Right lung (tissue), 2 donors: ENCODE measurements at regions not wholly inside any gene's neighbourhood (a gene's known extent, or its start where the extent isn't known, plus 50 kb on each side); places are given as distances from the start of the nearest gene placed in this dataset.
"Not testable (repeated sequence)": the region's sequence is repeated elsewhere in the genome, so short reads cannot be mapped to it uniquely, and the experiment has no call there.

Source experiments
- DNase-seq, 2 donors: peaks; one replicate each; pipeline ENCODE4 v3.0.0-alpha.2; 2013

DNA sequence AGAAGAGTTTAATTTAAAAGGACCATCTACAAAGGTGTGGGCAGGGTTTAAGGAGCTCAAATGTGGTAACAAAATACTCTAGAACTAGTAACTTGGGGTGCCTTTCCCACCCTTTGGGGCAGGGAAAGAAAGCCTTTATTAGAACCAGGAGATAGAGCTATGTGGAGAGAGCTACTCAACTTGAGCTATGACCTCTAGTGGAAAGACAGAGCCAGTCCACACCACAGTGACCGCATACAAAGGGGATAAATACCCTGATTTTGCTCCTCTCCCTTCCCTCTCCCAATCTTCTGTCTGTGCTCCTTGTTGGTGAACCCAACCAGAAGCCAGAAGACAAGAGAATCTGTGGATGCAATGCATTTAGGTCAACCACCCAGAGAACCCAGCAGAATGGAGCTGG lies 54.4 kb upstream of the JAK1 start:
- no peak for DNase-seq

DNA sequence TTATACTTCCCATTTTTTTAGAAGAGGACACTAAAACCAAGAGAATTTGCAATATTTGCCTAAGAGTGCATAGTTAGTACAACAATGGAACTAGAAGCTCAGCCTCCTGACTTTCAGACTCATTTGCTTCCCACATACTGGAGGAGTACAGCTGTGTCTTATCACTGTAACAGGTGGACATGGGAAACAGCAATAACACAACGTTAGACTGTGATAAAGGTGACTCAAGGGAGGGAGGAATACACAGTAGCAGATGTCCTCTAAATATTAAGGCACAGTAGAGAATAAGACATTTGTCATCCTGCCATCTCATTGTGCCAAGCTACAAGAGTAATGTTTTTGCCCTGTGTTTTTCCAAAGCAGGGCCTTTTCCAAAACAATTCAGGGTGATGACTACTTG lies 55.4 kb upstream of the JAK1 start:
- DNase-seq = no peak

DNA sequence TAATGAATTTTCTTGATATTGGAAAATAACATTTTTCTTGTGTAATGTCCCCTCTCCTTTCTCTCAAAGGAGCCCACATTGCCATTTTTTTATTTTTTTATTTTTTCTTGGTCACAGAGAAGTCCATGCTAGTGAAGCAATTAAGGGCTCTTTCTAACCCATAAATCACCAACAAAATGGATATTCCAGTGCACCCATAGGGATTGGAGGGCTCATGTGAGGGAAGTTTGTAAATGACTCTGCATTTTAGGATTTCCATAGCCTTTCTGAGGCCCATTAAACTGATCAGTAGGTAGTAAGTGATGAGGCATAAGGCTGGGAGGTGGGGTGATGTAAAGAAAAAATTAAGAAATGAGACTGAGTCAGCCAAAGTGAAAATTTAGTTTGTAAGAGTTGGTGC lies 55.9 kb upstream of the JAK1 start:
- no peak for DNase-seq

DNA sequence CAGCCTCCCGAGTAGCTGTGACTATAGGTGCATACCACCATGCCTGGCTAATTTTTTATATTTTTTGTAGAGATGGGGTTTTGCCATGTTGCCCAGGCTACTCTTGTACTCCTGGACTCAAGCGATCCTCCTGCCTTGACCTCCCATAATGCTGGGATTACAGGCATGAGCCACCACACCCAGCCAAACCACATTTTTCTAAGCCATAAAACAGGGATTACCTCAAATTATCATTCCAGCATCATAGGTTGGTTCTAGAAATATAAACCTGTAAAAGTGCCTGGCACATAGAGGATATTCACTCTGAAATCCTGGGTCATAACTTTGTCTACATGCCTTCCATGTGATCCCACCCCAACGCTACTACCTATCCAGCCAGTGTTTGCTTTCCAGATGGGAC lies 59.4 kb upstream of the JAK1 start:
- DNase-seq = no peak

DNA sequence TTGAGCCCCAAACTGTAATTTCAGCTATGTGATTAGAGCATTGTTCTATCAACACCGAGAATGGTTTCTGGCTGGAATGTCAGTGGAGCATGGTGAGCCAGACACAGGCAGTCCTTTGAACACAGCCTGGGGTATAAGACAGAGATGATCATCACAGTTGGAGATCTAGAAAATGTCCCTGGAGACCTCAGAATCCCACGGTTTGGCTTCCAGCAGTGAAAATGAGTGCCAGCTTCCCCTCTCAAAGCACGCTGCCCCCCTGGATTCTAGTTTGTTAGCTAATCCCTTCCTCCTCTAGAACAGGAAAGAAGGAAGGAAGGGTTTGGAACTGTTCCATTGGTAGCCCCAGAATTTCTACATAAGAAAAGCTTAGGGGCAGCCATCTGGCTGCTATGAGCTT lies 59.9 kb upstream of the JAK1 start:
- DNase-seq = no peak

DNA sequence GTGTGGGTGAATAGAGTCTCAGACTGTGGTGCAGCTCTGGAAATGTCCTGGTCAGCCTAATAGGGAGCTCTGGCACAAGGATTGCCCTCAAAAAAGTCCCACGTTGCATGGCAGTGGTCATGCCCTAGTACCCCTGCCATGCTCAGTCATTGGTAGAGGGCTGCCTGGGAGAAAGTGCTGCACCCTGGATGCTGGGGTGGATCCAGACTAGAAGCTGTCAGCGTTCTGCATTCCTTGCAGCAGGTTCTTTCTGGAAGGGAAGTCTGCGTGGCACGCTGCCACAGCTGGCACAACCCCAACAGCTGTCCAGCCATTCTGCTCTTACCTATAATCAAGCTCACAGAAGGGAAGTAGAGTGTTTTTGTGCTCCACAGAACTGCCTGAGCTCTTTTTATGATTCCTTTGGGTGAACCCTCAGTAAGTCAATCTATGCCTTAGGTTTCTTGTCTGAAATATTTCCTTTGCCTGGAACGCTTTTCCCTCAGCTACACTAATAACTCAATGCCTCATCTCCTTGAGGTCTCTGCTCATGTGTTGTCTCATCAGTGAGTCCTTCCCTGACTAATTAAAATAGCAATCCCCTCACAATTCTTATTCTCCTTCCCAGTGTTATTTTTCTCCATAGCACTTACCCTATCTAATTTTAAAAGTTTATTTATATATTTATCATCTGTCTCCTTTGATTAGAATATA lies 61.5 kb upstream of the JAK1 start:
- no peak for DNase-seq

DNA sequence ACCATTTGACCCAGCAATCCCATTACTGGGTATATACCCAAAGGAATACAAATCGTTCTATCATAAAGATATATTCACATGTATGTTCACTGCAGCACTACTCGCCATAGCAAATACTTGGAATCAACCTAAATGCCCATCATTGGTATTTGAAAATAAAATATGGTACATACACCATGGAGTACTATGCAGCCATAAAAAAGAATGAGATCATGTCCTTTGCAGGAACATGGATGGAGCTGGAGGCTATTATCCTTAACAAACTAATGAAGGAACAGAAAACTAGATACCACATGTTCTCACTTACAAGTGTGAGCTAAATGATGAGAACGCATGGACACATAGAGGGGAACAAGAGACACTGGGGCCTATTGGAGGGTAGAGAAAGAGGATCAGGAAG lies 63.1 kb upstream of the JAK1 start:
- not testable (repeated sequence) for DNase-seq

DNA sequence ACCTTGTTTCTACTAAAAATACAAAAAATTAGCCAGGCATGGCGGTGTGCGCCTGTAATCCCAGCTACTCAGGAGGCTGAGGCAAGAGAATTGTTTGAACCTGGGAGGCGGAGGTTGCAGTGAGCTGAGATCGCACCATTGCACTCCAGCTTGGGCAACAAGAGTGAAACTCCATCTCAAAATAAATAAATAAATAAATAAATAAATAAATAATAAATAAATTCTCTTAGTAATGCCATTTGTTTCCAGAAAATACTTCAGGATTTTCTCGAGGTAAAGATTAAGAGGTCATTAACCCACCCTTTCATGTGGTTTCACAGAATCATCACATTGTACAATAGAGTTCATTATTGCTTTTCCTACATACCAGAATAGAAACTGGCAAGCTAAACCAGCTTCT lies 68.5 kb upstream of the JAK1 start:
- DNase-seq = not testable (repeated sequence)

DNA sequence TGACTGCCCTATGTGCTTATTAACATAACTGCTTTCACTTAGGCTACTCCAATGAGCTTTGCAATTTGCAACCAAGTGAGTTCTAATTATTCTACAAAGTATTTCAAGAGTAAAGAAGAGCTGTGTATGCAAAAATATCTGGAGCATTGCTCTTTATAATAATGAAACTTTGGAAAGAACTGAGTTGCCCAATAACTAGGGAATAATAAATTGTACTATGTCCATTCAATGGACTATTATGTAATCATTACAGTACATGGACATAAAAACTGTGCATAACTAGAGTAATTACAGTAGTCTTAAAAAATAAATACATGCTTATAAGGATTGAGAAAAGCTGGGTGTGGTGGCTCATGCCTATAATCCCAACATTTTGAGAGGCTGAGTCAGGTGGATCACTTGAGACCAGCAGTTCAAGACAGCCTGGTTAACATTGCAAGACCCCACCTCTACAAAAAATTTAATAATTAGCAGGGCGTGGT lies 70.3 kb upstream of the JAK1 start:
- no peak for DNase-seq

DNA sequence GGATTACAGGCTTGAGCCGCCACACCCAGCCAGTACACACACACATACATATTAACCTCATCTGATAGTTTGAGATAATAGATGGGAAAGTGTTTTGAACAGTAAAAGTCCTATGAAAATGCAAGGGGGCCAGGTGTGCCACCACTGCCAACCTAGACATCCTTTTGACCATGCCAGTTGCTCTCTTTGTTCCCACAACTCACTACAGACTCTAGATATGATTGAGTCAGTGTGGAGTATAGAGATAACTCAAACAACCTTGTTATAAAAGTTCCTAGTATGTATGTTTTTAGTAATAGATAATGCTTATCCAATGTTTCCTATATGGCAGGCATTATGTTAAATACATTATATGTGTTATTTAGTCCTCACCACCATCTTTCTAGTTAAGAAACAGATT lies 72.7 kb upstream of the JAK1 start:
- DNase-seq = no peak

DNA sequence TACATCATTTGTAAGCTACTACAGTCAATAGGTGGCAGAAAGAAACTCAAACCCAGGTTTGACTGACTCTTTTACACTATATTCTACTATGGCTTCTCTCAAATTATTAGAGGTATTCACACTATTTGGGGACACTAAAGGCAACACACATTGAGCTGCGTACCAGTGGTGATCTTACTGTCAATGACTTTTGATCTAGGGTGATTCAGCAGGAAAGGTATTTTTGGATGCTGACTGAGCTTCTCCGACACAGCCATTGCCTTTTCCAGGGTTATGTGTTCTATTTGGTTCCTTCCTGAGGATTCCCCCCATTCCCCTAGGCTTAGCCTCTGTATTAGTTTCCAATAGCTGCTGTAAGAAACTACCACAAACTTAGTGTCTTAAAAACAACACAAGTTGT lies 73.2 kb upstream of the JAK1 start:
- no peak for DNase-seq

DNA sequence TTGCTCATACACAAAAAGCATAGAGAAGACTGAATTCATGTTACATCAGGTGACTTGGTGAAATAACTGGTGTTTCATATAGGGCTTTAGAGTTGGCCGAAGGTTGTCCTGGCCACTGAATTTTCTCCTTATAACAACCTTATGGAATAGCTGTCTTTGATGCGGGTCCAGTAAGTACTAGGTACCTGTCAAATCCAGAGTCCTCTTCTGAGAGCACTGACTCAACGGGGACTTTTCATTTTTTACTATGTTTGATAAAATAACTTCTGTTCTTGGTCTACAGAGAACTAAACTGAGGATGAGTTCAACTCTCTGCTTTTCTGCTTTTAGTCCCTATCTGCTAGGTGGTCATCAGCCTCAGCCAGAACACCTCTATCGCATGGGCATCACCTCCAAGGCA lies 76.1 kb upstream of the JAK1 start:
- no peak for DNase-seq

DNA sequence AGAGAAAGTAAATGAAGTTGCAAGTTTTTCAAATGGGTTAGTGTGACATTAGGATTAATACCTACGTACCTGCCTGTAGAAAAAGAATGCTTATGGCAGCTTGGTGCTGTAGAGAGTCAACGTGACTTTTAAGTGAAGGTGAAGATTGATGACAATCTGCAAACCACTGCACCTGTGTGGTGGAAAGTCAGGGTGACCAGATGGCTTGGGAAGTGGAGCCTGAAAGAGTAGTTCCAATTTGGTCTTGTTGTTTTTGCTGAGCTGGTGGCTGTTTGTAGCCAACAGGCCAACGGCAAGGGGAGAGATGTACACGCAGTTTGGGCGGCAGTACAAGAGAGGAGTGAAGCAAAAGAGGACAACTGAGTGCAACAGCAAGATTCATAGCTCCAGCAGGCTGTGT lies 78.1 kb upstream of the JAK1 start:
- no peak for DNase-seq

DNA sequence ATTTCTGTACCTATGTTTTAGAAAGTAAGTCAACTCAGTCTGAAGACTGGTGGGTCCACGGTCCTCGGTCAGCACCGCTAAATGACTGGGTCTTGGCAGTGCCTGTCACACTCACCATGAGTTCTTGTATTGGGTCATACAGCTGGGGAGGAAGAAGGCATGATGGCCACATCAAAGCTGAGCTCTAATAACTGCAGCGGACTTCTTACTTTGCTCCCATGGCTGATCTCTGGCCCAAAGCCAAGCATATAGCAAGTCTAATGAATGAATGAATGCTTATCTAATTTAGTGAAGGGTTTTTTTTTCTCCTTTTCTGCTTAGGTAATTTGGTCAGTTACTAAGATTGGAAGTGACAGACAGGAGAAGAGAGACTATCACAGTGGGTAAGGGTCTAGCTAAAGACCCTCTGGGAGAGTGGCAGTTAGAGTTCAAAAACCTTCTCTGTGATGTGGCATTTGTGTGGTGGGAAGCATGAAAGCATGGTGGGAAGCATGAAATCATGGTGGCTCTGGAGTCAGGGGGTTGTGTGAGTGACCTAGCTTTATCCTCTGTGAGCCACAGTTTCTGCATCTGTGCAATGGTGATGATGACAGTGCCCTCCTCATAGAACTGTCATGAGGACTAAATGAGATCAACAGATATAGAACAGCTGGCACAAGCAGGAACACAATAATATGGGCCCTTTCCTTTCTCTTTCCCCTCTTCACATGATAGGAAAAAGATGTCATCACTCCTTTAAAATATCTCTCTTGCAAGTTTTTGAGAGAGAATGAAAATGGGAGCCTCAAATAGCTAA lies 78.9 kb upstream of the JAK1 start:
- no peak for DNase-seq

DNA sequence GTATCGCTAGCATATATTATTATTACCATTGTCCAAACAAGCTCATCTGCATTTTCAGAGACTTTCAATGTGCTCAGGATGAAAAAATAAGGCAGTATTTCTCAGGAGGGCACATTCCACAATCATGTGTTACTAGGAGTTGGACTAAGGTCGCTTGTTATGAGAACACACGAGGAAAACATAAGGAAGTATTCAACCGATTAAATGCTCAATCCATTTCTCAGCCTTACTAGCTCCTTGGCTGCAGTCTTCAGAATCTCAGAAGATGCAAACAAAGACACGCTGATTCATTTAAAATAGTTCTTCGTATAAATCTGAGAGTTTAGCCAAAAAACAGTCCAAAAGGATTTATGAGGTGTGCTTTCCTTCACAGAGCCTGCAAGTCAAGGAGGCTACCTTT lies 82.0 kb upstream of the JAK1 start:
- no peak for DNase-seq

DNA sequence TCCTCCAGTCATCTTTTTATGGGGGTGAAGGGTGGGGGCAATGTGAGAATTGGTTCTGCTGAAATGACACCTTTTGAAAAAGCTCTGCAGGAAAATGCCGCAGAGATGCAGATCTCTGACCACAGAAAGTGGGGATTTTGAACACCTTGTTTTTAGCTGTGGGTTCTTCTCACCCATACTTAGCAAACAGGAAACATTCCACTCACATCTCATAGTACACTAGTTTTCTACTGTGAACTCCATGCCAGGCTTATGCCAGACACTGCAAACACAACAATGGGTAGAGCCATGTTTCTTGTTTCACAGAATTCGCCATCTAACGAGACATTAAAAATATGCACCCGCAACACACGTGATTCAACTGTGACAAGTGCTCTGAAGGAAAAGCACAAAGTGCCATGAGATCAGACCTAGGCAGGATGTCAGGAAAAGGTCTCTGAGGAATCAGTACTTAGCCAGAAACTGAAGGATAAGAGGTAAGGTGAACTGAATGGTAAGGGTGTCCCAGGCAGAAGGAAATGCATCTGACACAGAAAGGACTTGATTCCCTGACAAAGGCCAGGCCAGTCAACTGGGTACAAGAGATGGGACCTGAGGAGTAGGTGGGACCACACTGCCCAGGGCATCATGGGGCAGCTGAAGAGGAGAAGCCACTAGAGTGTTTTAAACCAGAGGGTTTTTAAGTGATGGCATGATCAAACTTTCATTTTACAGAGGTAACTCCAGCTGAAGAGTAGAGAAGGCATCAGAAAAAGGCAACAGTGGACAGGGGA lies 83.8 kb upstream of the JAK1 start:
- DNase-seq = no peak

DNA sequence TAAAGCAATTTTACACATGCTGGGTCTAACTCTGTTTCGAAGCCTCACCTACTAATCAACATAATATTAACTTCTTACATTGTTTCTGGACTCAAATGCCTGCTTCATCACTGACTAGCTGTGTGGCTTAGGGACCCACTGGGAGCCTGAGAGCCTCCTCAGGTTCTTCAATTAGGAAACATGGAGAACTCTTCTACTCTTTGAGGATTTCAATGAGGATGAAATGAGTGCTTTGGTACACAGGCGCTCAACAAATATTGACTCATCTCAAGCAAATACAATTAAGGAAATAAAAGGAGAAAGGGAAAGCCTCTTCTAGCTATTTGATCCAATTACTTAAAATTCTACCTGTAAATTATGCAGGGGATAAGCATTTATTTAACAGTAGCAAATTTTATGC lies 84.4 kb upstream of the JAK1 start:
- DNase-seq = no peak

DNA sequence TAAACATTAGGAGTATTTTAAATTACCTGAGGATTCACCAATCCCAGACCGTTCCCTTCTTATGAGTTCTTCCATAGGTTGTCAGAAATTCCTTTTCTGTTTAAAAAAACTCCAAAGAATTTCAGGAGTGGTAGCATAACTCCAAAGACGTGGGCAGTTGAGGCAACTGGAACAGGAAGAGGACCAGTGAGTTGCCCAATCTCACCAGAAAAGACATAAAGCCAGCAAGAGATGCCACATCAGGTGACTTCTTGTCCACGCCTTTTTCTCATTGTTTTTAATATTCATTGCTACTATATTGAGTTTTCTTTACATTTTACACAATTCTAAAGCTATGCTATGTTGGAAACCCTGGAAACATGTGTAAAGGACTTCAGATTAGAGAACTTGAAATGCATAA lies 88.1 kb upstream of the JAK1 start:
- no peak for DNase-seq

DNA sequence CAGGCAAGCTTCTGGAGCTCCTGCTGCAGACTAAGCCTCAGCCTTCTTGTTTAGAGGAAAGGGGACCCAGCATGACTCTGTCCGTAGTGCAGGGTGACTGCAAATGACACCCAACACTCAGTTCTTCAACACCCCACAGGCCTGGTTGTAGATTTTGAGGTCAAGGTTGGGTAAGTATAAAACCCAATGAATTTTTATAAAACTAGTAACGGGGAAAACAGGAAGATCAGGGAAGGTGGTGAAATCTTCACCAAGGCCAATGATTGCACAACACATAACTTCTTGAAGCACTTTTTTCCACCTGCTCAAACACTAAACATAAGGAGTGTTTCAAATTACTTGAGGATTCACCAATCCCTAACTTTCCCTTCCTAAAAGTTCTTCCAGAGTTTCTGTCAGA lies 89.4 kb upstream of the JAK1 start:
- no peak for DNase-seq

DNA sequence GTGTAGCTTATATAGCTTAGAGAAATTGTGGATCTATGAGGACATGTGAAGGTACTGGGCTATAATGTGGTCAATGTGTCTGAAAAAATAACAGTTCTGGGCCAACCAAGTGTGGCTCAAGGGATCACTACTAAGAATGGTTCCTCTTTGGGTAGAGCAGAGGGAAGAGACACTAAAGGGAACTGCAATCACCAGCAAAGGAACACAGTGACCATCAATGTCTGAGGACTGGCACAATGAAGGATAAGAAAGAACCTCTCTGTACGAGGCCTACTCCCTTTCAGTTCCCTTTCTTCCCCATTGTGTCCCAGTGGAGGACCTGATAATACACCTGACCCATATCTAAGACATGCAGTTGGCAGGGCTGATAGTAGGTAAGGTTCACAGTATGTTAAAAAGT lies 89.9 kb upstream of the JAK1 start:
- no peak for DNase-seq

DNA sequence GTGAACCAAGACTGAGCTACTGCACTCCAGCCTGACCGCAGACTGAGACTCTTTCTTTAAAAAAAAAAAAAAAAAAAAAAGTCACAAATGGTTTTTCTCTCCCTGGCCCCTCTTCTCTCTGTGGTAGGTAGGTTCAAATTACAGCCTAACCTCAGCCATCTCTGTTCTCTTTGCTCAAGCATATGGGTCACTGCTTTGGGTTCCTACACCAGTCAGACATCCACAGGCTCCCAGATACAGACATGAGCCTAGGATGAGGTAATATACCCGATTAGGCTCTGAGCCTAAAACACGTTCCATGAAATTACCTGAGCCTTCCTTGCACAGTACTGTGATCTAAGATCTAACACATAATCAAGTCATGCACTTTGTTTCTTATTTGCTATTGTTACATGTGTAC lies 90.5 kb upstream of the JAK1 start:
- no peak for DNase-seq

DNA sequence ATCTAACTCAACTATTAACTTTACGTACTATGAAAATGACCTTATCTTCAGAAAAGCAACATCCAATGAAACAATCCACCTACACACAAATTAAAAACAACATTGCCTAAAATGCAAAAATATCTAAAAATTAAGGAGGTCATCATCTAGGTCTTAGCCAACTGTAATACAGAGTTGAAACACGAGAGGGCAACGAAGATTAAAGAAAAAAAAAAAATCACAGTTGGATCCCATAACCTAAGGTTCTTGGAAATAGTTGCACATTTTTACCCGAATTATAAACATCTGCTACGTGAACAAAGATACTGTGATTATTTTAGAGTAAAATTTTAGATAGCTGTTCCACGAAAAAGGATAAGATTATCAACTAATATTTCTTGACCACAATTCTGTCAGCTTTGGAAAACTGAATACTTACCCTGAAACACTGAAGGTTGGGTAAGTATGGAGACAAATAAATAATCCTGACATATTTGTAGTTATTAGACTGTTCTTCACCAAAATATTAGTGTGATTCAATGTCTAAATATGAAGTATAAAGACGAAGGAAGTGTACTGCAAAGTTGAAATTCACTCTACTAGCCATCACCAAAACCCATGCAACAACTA lies 88.0 kb upstream of the AK4 start:
- DNase-seq = no peak

DNA sequence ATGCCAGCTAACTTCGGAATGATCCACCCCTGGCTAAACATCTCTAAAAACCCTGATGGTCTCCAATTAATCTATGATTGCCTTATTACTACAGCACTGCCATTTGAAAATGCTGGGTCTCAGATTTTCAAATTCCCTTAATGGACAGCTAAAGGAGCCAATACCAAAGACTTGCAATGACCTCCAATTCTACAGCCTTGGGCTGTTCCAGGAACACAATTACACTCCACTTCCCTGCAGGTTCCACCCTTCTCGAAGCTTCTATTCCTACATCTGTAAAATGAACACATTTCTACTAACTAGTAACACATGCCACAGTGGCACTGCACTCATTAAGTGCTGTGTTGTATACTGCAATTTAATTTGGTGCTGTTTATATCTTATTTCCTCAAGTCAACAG lies 85.7 kb upstream of the AK4 start:
- DNase-seq = no peak
